ENCODE measurements at regions not wholly inside any gene's neighbourhood (a gene's known extent, or its start where the extent isn't known, plus 50 kb on each side); places are given as distances from the start of the nearest gene placed in this dataset.

DNA sequence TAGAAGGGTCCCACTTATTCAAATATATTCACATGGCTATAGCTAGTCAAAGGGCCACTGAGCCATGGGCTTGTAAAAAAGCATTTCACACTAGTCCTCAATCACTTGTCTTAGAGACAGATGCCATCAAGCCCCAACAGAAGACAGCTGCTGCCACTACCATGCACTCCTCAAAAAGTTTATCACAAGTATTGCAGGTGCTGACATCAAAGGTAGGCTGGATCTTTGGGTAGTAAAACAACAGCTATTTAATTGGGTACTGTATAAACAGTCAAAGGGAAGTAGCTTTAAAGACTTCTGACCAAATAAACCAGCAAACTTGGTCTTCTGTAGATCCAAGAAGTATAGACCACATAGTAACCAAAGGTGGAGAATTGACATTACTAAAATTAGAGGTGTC is 59.2 kb upstream of the FER start:
- no peaks in the 10 kb centered on the region for H3K79me2 ChIP-seq (ENCODE audit: insufficient read depth, low read length)
- no peak overlapping the region for H3K4me3 ChIP-seq (replicated peaks in 1 of 2; ENCODE audit: low read depth in 1 of 2, low read length in 2 of 2)
- no peaks in the 10 kb centered on the region for H3K4me1 ChIP-seq (ENCODE audit: control insufficient read depth in 1 of 2, insufficient read depth in 2 of 2, low read length in 2 of 2)
- POLR2A ChIA-PET: no interaction called here
- no peak for TF ChIP-seq TCF7L2 (IDR thresholded peaks at IDR 0.05; ENCODE audit: borderline replicate concordance, extremely low read depth, insufficient read depth, insufficient read length)
- no peak for TF ChIP-seq FOSL1 (IDR thresholded peaks at IDR 0.05; ENCODE audit: low read depth)
- no peaks in the 10 kb centered on the region for H3K9me3 ChIP-seq (ENCODE audit: control insufficient read depth in 1 of 2, insufficient read depth in 1 of 2, low read depth in 1 of 2, low read length in 2 of 2)
- no peaks in the 10 kb centered on the region for H3K9me2 ChIP-seq (ENCODE audit: insufficient read depth)
- no peaks in the 10 kb centered on the region for H4K20me1 ChIP-seq (ENCODE audit: insufficient read depth)
- H3K27me3 ChIP-seq (ENCODE audit: insufficient read depth, low read length): no peaks in the 10 kb centered on the region
- RAD21 ChIA-PET (ENCODE audit: low non-redundant PET in 1 of 2, low total read pairs in 2 of 2, uncharacterized antibody in 2 of 2, unreplicated experiment in 2 of 2): no interaction called here
- no TSS peak for BruUV-seq (replicated peaks)
- intact Hi-C loops (cut with micrococcal nuclease): no loop called here
- H3K36me3 ChIP-seq (ENCODE audit: control insufficient read depth in 1 of 2, insufficient read depth in 2 of 2, low read length in 2 of 2): no peaks in the 10 kb centered on the region
- H3K4me2 ChIP-seq (ENCODE audit: low read length): no peak overlapping the region
- no peak overlapping the region for H3K27ac ChIP-seq (ENCODE audit: low read depth, low read length)
- CTCF ChIA-PET: no interaction called here
- no peak overlapping the region for H2AFZ ChIP-seq (ENCODE audit: low read depth, low read length, poor library complexity, severe bottlenecking)
- no peak overlapping the region for H3K9ac ChIP-seq (ENCODE audit: low read length)
- DNase-seq (ENCODE audit: low read depth, low spot score) (no peak), ATAC-seq (no peak)

DNA sequence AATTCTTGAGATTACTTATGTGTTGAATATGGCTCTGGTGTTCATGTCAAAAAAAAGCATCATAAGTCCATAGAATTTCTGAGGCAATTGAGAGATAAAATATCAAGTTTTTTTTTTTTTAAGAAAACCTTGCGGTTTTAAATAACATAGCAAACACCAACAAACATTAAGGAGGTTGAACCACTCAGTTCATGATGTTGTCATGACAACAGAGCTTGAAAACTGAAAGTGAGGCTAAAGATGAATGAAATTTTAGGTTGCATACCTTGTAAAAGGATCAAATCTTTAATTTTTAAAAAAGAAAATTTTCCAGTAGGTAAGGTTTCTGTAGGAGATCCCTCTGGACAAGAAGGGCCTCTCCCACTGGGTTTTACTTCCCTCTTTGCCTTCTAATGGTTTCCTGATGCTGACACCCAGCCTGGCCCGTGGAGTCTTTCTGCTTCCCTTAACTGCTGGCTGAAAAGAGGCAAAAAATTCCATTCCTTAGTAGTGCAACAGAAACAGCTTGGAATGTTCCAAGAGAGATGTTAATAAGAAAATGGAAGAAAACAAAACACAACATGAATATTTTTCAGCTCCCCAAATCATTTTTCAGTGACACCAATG is 60.0 kb upstream of the FER start:
- ChIA-PET CTCF (no interaction called here), POLR2A (no interaction called here), RAD21 (ENCODE audit: low non-redundant PET in 1 of 2, low total read pairs in 2 of 2, uncharacterized antibody in 2 of 2, unreplicated experiment in 2 of 2) (no interaction called here)
- Histone ChIP-seq H3K4me3 (replicated peaks in 1 of 2; ENCODE audit: low read depth in 1 of 2, low read length in 2 of 2) (no peak overlapping the region), H3K9me3 (ENCODE audit: control insufficient read depth in 1 of 2, insufficient read depth in 1 of 2, low read depth in 1 of 2, low read length in 2 of 2) (no peaks in the 10 kb centered on the region), H3K4me2 (ENCODE audit: low read length) (no peak overlapping the region), H3K36me3 (ENCODE audit: control insufficient read depth in 1 of 2, insufficient read depth in 2 of 2, low read length in 2 of 2) (no peaks in the 10 kb centered on the region), H3K79me2 (ENCODE audit: insufficient read depth, low read length) (no peaks in the 10 kb centered on the region), H3K27ac (ENCODE audit: low read depth, low read length) (no peak overlapping the region), H2AFZ (ENCODE audit: low read depth, low read length, poor library complexity, severe bottlenecking) (no peak overlapping the region), H4K20me1 (ENCODE audit: insufficient read depth) (no peaks in the 10 kb centered on the region), H3K4me1 (ENCODE audit: control insufficient read depth in 1 of 2, insufficient read depth in 2 of 2, low read length in 2 of 2) (no peaks in the 10 kb centered on the region), H3K9ac (ENCODE audit: low read length) (no peak overlapping the region), H3K9me2 (ENCODE audit: insufficient read depth) (no peaks in the 10 kb centered on the region), H3K27me3 (ENCODE audit: insufficient read depth, low read length) (no peaks in the 10 kb centered on the region)
- ATAC-seq: no peak
- TF ChIP-seq YY1 (IDR thresholded peaks at IDR 0.05; ENCODE audit: extremely low read depth, insufficient replicate concordance, low read depth, low read length) (no peak), CEBPB (IDR thresholded peaks at IDR 0.05; ENCODE audit: low read depth) (no peak)
- DNase-seq (ENCODE audit: low read depth, low spot score): no peak
- intact Hi-C loops (cut with micrococcal nuclease): no loop called here
- BruUV-seq (replicated peaks): no TSS peak
